22Rv1 (cell line): ENCODE measurements at regions not wholly inside any gene's neighbourhood (a gene's known extent, or its start where the extent isn't known, plus 50 kb on each side); places are given as distances from the start of the nearest gene placed in this dataset.

Experiments used
- CTCF ChIP-seq: fragments of 450-650 bp; IDR thresholded peaks from 2 replicates; pipeline ENCODE4 v1.5.1; 2017; ENCODE audit warnings: mild to moderate bottlenecking
- ZFX ChIP-seq: fragments of 450-650 bp; IDR thresholded peaks from 2 replicates; pipeline ENCODE4 v1.6.1; 2017; ENCODE audit warnings: antibody characterized with exemption, borderline replicate concordance

DNA sequence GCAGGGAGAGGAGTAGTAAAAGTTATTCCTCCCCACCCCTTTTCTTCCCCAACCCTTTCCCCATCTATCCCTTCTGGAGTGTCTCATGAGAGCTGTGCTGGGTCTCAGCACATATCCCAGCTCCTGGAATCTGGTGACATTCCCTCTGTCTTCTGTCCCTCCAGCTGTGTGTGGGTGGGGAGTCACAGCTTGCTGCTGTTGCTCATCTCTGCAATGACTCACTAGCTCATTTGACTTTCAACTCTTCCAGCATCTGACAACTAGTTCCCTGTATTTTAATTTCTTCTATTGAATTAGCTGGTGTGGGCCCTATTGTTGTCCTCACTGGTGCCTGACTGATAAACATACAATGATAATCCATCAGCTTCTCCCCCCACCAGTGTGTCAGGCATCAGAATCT, 198.9 kb upstream of the AUTS2 start:
- TF ChIP-seq CTCF (no peak), ZFX (no peak)
